A673 (cell line): ENCODE measurements at regions not wholly inside any gene's neighbourhood (a gene's known extent, or its start where the extent isn't known, plus 50 kb on each side); places are given as distances from the start of the nearest gene placed in this dataset.
A peak's percentile ranks its signal among the peaks of the same experiment; 100 is the strongest.

Source experiments
- BruUV-seq: library from RNA; stranded (reverse); fragments of 400-500 nt; replicated peaks from 2 replicates; lab custom pipeline; 2021; lab: Mats Ljungman, UMichigan
- CTCF ChIA-PET: fragments of 300-600 bp; sonication (Branson Sonifier 250); formaldehyde crosslinking; loops from one replicate; lab custom pipeline; 2022; ENCODE audit warnings: antibody characterized with exemption; lab: Charles Lee
- POLR2A ChIA-PET: fragments of 300-600 bp; sonication (Branson Sonifier 250); formaldehyde crosslinking; loops from one replicate; lab custom pipeline; 2022; ENCODE audit warnings: antibody characterized with exemption; ENCODE audit not compliant: low non-redundant PET; lab: Charles Lee
- DNase-seq: peaks from one replicate; pipeline ENCODE4 v3.0.0-alpha.2; 2015; ENCODE audit warnings: low spot score
- H3K27ac ChIP-seq: fragments of 200-600 bp; sonication (generic); 2 replicates; pipeline ENCODE4 v1.5.1; 2016; ENCODE audit warnings: mixed run types, low read depth, mild to moderate bottlenecking, mixed read lengths, antibody characterized with exemption, low read length; ENCODE audit not compliant: poor library complexity, severe bottlenecking
- H3K27me3 ChIP-seq: fragments of 200-600 bp; sonication (generic); replicated peaks from 2 replicates; pipeline ENCODE4 v1.6.1; 2017; ENCODE audit warnings: mixed run types, low read depth, mild to moderate bottlenecking, mixed read lengths, antibody characterized with exemption, low read length; ENCODE audit not compliant: insufficient read depth, poor library complexity
- H3K36me3 ChIP-seq: fragments of 200-600 bp; sonication (generic); 2 replicates; pipeline ENCODE4 v1.6.1; 2016; ENCODE audit warnings: mixed run types, mild to moderate bottlenecking, mixed read lengths, antibody characterized with exemption, low read length; ENCODE audit not compliant: insufficient read depth, poor library complexity, severe bottlenecking
- H3K4me1 ChIP-seq: fragments of 200-600 bp; sonication (generic); 2 replicates; pipeline ENCODE4 v1.6.1; 2017; ENCODE audit warnings: mixed run types, mild to moderate bottlenecking, mixed read lengths, antibody characterized with exemption, low read length; ENCODE audit not compliant: insufficient read depth, poor library complexity, severe bottlenecking
- H3K4me3 ChIP-seq: fragments of 200-600 bp; sonication (generic); 2 replicates; pipeline ENCODE4 v1.5.1; 2016; ENCODE audit warnings: low read depth, mixed run types, mild to moderate bottlenecking, mixed read lengths, low read length; ENCODE audit not compliant: poor library complexity, severe bottlenecking
- H3K9me3 ChIP-seq: fragments of 200-600 bp; sonication (generic); 2 replicates; pipeline ENCODE4 v1.6.1; 2016; ENCODE audit warnings: mixed run types, low read depth, mild to moderate bottlenecking, mixed read lengths, antibody characterized with exemption, low read length; ENCODE audit not compliant: poor library complexity, severe bottlenecking
- CTCF ChIP-seq: fragments of 300-800, 200-600 bp; sonication (generic); conservative IDR thresholded peaks from 2 replicates; pipeline ENCODE4 v1.5.1; 2017; ENCODE audit warnings: low read depth, mild to moderate bottlenecking, antibody characterized with exemption, low read length, moderate library complexity, mixed read lengths
- EZH2 ChIP-seq: fragments of 200-600 bp; sonication (generic); IDR thresholded peaks from 2 replicates; pipeline ENCODE4 v1.6.1; 2017; ENCODE audit warnings: borderline replicate concordance, low read depth, mild to moderate bottlenecking, mixed read lengths, antibody characterized with exemption, low read length; ENCODE audit not compliant: poor library complexity, severe bottlenecking
- intact Hi-C: fragments of 100-400 bp; cut with micrococcal nuclease; formaldehyde crosslinking; loops from one replicate; pipeline ENCODE4 v1.10.0; 2022; ENCODE audit not compliant: unreplicated experiment

- intact Hi-C loops, result no loop called here
- POLR2A ChIA-PET, result no interaction called here
Observed at GRCh38 chr3:132247211-132247610, 70.0 kb upstream of the ACP3 start.

GRCh38 chr3:132248490-132248889, 68.7 kb upstream of the ACP3 start:
- ChIA-PET POLR2A (no interaction called here), CTCF (no interaction called here)
- Histone ChIP-seq H3K9me3 (no peaks in the 10 kb centered on the region), H3K4me3 (no peak overlapping the region), H3K4me1 (peaks cover 6% of the 10 kb centered on the region), H3K27me3 (no peaks in the 10 kb centered on the region), H3K36me3 (no peaks in the 10 kb centered on the region), H3K27ac (no peak overlapping the region)
- DNase-seq, result no peak
- intact Hi-C loops, result no loop called here
- no TSS peak for BruUV-seq
- no peak for TF ChIP-seq EZH2
- TF ChIP-seq CTCF, result no peak

More at GRCh38 chr3:132247211-132247610, 70.0 kb upstream of the ACP3 start:
- no TSS peak for BruUV-seq
- CTCF ChIA-PET, result no interaction called here
- Histone ChIP-seq H3K27me3 (no peaks in the 10 kb centered on the region), H3K4me1 (peaks cover 18% of the 10 kb centered on the region), H3K4me3 (no peak overlapping the region), H3K9me3 (no peaks in the 10 kb centered on the region), H3K36me3 (no peaks in the 10 kb centered on the region), H3K27ac (no peak overlapping the region)
- TF ChIP-seq CTCF, result no peak
- TF ChIP-seq EZH2, result no peak
- DNase-seq, result no peak

GRCh38 chr3:132253262-132253878, 63.8 kb upstream of the ACP3 start:
- H3K4me1 ChIP-seq, result peaks cover 8% of the 10 kb centered on the region
- intact Hi-C loops, result loop anchor here (1.0 to 5.0 kb wide), 2 partner anchors 90 to 389 kb away; no protein-coding TSS in a partner anchor
- DNase-seq, result peak; percentile 79
- ChIA-PET CTCF (no interaction called here), POLR2A (no interaction called here)
- H3K9me3 ChIP-seq, result no peaks in the 10 kb centered on the region
- H3K4me3 ChIP-seq, result no peak overlapping the region
- TF ChIP-seq CTCF, result peak; percentile 78
- no peak for TF ChIP-seq EZH2
- no peaks in the 10 kb centered on the region for H3K36me3 ChIP-seq
- no peak overlapping the region for H3K27ac ChIP-seq
- no peaks in the 10 kb centered on the region for H3K27me3 ChIP-seq
- BruUV-seq, result no TSS peak
